ENCODE measurements at regions not wholly inside any gene's neighbourhood (a gene's known extent, or its start where the extent isn't known, plus 50 kb on each side); places are given as distances from the start of the nearest gene placed in this dataset.

GRCh38 chr18:8515142-8515865 is 93.9 kb upstream of the RAB12 start:
- Histone ChIP-seq H4K20me1 (ENCODE audit: insufficient read depth, low read length, poor library complexity, severe bottlenecking) (no peaks in the 10 kb centered on the region), H3K9me2 (replicated peaks; ENCODE audit: low read depth, low read length) (no peaks in the 10 kb centered on the region), H3K9ac (ENCODE audit: low read depth, low read length, poor library complexity, severe bottlenecking) (no peak overlapping the region), H3K36me3 (ENCODE audit: insufficient read depth, low read length) (no peaks in the 10 kb centered on the region), H3K9me3 (ENCODE audit: insufficient read depth, low read depth, low read length) (no peaks in the 10 kb centered on the region; the same call in 1 of the 2 replicates), H3K4me3 (ENCODE audit: low read length, poor library complexity, severe bottlenecking) (no peak overlapping the region), H2AFZ (ENCODE audit: low read length) (no peak overlapping the region), H3K4me1 (ENCODE audit: insufficient read depth, low read length, poor library complexity, severe bottlenecking) (no peaks in the 10 kb centered on the region), H3K79me2 (ENCODE audit: insufficient read depth, low read length) (no peaks in the 10 kb centered on the region), H3F3A (ENCODE audit: low read depth) (no peaks in the 10 kb centered on the region), H3K27me3 (ENCODE audit: insufficient read depth, low read length, poor library complexity, severe bottlenecking) (no peaks in the 10 kb centered on the region), H3K4me2 (ENCODE audit: low read depth, low read length, poor library complexity, severe bottlenecking) (no peak overlapping the region)
- TF ChIP-seq CTCF (conservative IDR thresholded peaks at IDR 0.05; ENCODE audit: low read length) (no peak), EZH2phosphoT487 (IDR thresholded peaks at IDR 0.05; ENCODE audit: borderline replicate concordance) (no peak)

- Histone ChIP-seq H3K4me2 (ENCODE audit: low read depth, low read length, poor library complexity, severe bottlenecking) (no peak overlapping the region), H3K27me3 (ENCODE audit: insufficient read depth, low read length, poor library complexity, severe bottlenecking) (no peaks in the 10 kb centered on the region), H3K9me2 (replicated peaks; ENCODE audit: low read depth, low read length) (no peaks in the 10 kb centered on the region), H3K4me3 (ENCODE audit: low read length, poor library complexity, severe bottlenecking) (no peak overlapping the region), H3K9ac (ENCODE audit: low read depth, low read length, poor library complexity, severe bottlenecking) (no peak overlapping the region), H3K9me3 (ENCODE audit: insufficient read depth, low read depth, low read length) (no peaks in the 10 kb centered on the region; the same call in 1 of the 2 replicates), H4K20me1 (ENCODE audit: insufficient read depth, low read length, poor library complexity, severe bottlenecking) (no peaks in the 10 kb centered on the region), H3K4me1 (ENCODE audit: insufficient read depth, low read length, poor library complexity, severe bottlenecking) (no peaks in the 10 kb centered on the region), H3K36me3 (ENCODE audit: insufficient read depth, low read length) (no peaks in the 10 kb centered on the region), H3F3A (ENCODE audit: low read depth) (no peaks in the 10 kb centered on the region), H3K79me2 (ENCODE audit: insufficient read depth, low read length) (no peaks in the 10 kb centered on the region), H2AFZ (ENCODE audit: low read length) (no peak overlapping the region)
- TF ChIP-seq CTCF (conservative IDR thresholded peaks at IDR 0.05; ENCODE audit: low read length) (no peak), EZH2phosphoT487 (IDR thresholded peaks at IDR 0.05; ENCODE audit: borderline replicate concordance) (no peak)
Observed at GRCh38 chr18:8516371-8517250, 92.6 kb upstream of the RAB12 start.

GRCh38 chr18:8517276-8517675 is 92.0 kb upstream of the RAB12 start:
- TF ChIP-seq EZH2phosphoT487 (IDR thresholded peaks at IDR 0.05; ENCODE audit: borderline replicate concordance) (no peak), CTCF (conservative IDR thresholded peaks at IDR 0.05; ENCODE audit: low read length) (no peak)

More at GRCh38 chr18:8517276-8517675, 92.0 kb upstream of the RAB12 start:
- Histone ChIP-seq H3K4me2 (ENCODE audit: low read depth, low read length, poor library complexity, severe bottlenecking) (no peak overlapping the region), H3K9me2 (replicated peaks; ENCODE audit: low read depth, low read length) (no peaks in the 10 kb centered on the region), H3K9ac (ENCODE audit: low read depth, low read length, poor library complexity, severe bottlenecking) (no peak overlapping the region), H3K27me3 (ENCODE audit: insufficient read depth, low read length, poor library complexity, severe bottlenecking) (no peaks in the 10 kb centered on the region), H4K20me1 (ENCODE audit: insufficient read depth, low read length, poor library complexity, severe bottlenecking) (no peaks in the 10 kb centered on the region), H3F3A (ENCODE audit: low read depth) (no peaks in the 10 kb centered on the region), H3K4me3 (ENCODE audit: low read length, poor library complexity, severe bottlenecking) (no peak overlapping the region), H3K9me3 (ENCODE audit: insufficient read depth, low read depth, low read length) (no peaks in the 10 kb centered on the region; the same call in 1 of the 2 replicates), H2AFZ (ENCODE audit: low read length) (no peak overlapping the region), H3K4me1 (ENCODE audit: insufficient read depth, low read length, poor library complexity, severe bottlenecking) (no peaks in the 10 kb centered on the region), H3K79me2 (ENCODE audit: insufficient read depth, low read length) (no peaks in the 10 kb centered on the region), H3K36me3 (ENCODE audit: insufficient read depth, low read length) (no peaks in the 10 kb centered on the region)
